ENCODE measurements at regions not wholly inside any gene's neighbourhood (a gene's known extent, or its start where the extent isn't known, plus 50 kb on each side); places are given as distances from the start of the nearest gene placed in this dataset.

- POLR2A ChIA-PET (ENCODE audit: partially characterized antibody) = no interaction called here
- TF ChIP-seq SIX5 (IDR thresholded peaks at IDR 0.05; ENCODE audit: low read depth, low read length) = no peak
- no peak for TF ChIP-seq RBBP5 (IDR thresholded peaks at IDR 0.05; ENCODE audit: borderline replicate concordance, low read depth, low read length)
- no peak for TF ChIP-seq SUZ12 (IDR thresholded peaks at IDR 0.05; ENCODE audit: low read length)
- TF ChIP-seq CBX5 (IDR thresholded peaks at IDR 0.05; ENCODE audit: low read depth, low read length) = no peak
- TF ChIP-seq POLR2AphosphoS5 (IDR thresholded peaks at IDR 0.05; ENCODE audit: low read depth, low read length) = no peak
- TF ChIP-seq RAD21 (IDR thresholded peaks at IDR 0.05 in 1 of 2, conservative IDR thresholded peaks at IDR 0.05 in 1 of 2; ENCODE audit: low read depth in 2 of 2, low read length in 2 of 2) = no peak
- TF ChIP-seq, protein P1, sequence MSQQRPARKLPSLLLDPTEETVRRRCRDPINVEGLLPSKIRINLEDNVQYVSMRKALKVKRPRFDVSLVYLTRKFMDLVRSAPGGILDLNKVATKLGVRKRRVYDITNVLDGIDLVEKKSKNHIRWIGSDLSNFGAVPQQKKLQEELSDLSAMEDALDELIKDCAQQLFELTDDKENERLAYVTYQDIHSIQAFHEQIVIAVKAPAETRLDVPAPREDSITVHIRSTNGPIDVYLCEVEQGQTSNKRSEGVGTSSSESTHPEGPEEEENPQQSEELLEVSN (IDR thresholded peaks at IDR 0.05) = no peak
- TF ChIP-seq RXRA (IDR thresholded peaks at IDR 0.05; ENCODE audit: insufficient read depth, low read depth, low read length) = no peak
- TF ChIP-seq SIN3A (conservative IDR thresholded peaks at IDR 0.05 in 1 of 2, IDR thresholded peaks at IDR 0.05 in 1 of 2; ENCODE audit: low read depth in 1 of 2, low read length in 2 of 2) = no peak
- no peak for TF ChIP-seq HDAC2 (IDR thresholded peaks at IDR 0.05; ENCODE audit: borderline replicate concordance in 1 of 2, low read depth in 2 of 2, low read length in 2 of 2)
- no peak for TF ChIP-seq JUND (IDR thresholded peaks at IDR 0.05; ENCODE audit: low read length)
- no peak for TF ChIP-seq GTF2F1 (IDR thresholded peaks at IDR 0.05; ENCODE audit: borderline replicate concordance, low read depth, low read length)
- TF ChIP-seq BCL11A (IDR thresholded peaks at IDR 0.05; ENCODE audit: low read depth in 2 of 2, low read length in 2 of 2) = no peak
These were observed 152.5 kb downstream of the TSN start for GRCh38 chr2:121907928-121908327.

More at GRCh38 chr2:121907928-121908327, 152.5 kb downstream of the TSN start:
- FAIRE-seq (no peak), DNase-seq (ENCODE audit: low read depth in 1 of 2, low spot score in 2 of 2) (no peak)
- H4K5ac ChIP-seq (ENCODE audit: insufficient read length, low read depth, low read length) = no peak overlapping the region
- H2BK12ac ChIP-seq (ENCODE audit: low read depth, low read length) = no peak overlapping the region
- H4K20me1 ChIP-seq (replicated peaks in 1 of 2; ENCODE audit: control insufficient read depth in 1 of 2, insufficient read depth in 2 of 2, low read length in 2 of 2) = no peaks in the 10 kb centered on the region
- H3K23ac ChIP-seq (ENCODE audit: insufficient read length) = no peak overlapping the region
- H3K4me3 ChIP-seq (ENCODE audit: extremely low read depth in 1 of 4, insufficient read depth in 2 of 4, low read depth in 3 of 4, low read length in 4 of 4) = no peak overlapping the region
- no peaks in the 10 kb centered on the region for H3K36me3 ChIP-seq (ENCODE audit: control insufficient read depth in 2 of 4, insufficient read depth in 4 of 4, low read length in 3 of 4)
- H3K27me3 ChIP-seq (replicated peaks in 1 of 4; ENCODE audit: control insufficient read depth in 3 of 4, extremely low read depth in 1 of 4, insufficient read depth in 3 of 4, low read length in 3 of 4) = no peaks in the 10 kb centered on the region
- no peak overlapping the region for H3K18ac ChIP-seq (ENCODE audit: extremely low read depth, low read length)
- no peak overlapping the region for H3K4me2 ChIP-seq (ENCODE audit: insufficient read depth in 1 of 2, low read depth in 2 of 2, low read length in 2 of 2)
- no peak overlapping the region for H3K9ac ChIP-seq (replicated peaks in 1 of 4; ENCODE audit: extremely low read depth in 1 of 4, low read depth in 3 of 4, low read length in 3 of 4)
- H3K4me1 ChIP-seq (replicated peaks in 1 of 4; ENCODE audit: control insufficient read depth in 3 of 4, insufficient read depth in 4 of 4, low read length in 3 of 4) = no peaks in the 10 kb centered on the region; a peak in 1 of 7 replicates
- peak overlapping the region; percentile 84 for H2AFZ ChIP-seq (ENCODE audit: low read length)
- no peaks in the 10 kb centered on the region for H3K79me2 ChIP-seq (ENCODE audit: control insufficient read depth in 1 of 2, insufficient read depth in 2 of 2, low read length in 2 of 2)
- H4K91ac ChIP-seq (replicated peaks; ENCODE audit: insufficient read length, low read length) = no peak overlapping the region
- no peak overlapping the region for H3K4ac ChIP-seq (replicated peaks; ENCODE audit: insufficient read length, low read depth, low read length)
- H4K8ac ChIP-seq (ENCODE audit: extremely low read depth, insufficient read depth, low read length) = no peak overlapping the region
- no peak overlapping the region for H2AK5ac ChIP-seq (ENCODE audit: low read depth, low read length)
- no peak overlapping the region for H2BK120ac ChIP-seq (replicated peaks; ENCODE audit: low read depth, low read length)
- H3K27ac ChIP-seq (ENCODE audit: low read depth, low read length) = no peak overlapping the region
- H3K14ac ChIP-seq (ENCODE audit: insufficient read length) = no peak overlapping the region
- no peak overlapping the region; the same call in 1 of the 2 replicates for H2BK5ac ChIP-seq (ENCODE audit: low read depth, low read length)
- H3K23me2 ChIP-seq (ENCODE audit: low read depth, low read length) = no peaks in the 10 kb centered on the region
- 0 out of 4 replicates have a peak, but pooled peaks cover 0 to 3% of the 10 kb centered on the region in 2 experiments for H3K9me3 ChIP-seq (ENCODE audit: insufficient read depth in 2 of 2, low read depth in 1 of 2, low read length in 1 of 2)
- H2BK15ac ChIP-seq (ENCODE audit: low read length) = no peak overlapping the region
- H2BK20ac ChIP-seq (ENCODE audit: low read length) = no peak overlapping the region
- CTCF ChIA-PET (ENCODE audit: partially characterized antibody) = interaction anchor here (1.2 to 3.1 kb wide), 6 partner anchors 8 to 160 kb away, joined by 3 to 13 read pairs (median 10); no protein-coding TSS in a partner anchor
- H3K79me1 ChIP-seq (ENCODE audit: low read depth, low read length) = no peaks in the 10 kb centered on the region; the same call in 1 of the 2 replicates
- no peak overlapping the region for H3K56ac ChIP-seq (replicated peaks; ENCODE audit: insufficient read length, low read depth, low read length)
- WGBS, 2 experiments (ENCODE audit: extremely low coverage in 1 of 2, insufficient coverage in 1 of 2, insufficient read length in 1 of 2, insufficient replicate concordance in 2 of 2, low coverage in 1 of 2, low lambda C conversion rate in 2 of 2, missing lambda C conversion rate in 1 of 2) = 69% methylated on average over 10 of the region's 10 CpGs; no CpG with 5 or more reads in 1 of the 2 experiments
